HK-2 (cell line): ENCODE measurements at regions not wholly inside any gene's neighbourhood (a gene's known extent, or its start where the extent isn't known, plus 50 kb on each side); places are given as distances from the start of the nearest gene placed in this dataset.

Experiments
- DNase-seq: peaks from one replicate; pipeline ENCODE4 v3.0.0-alpha.2; 2018; ENCODE audit not compliant: unreplicated experiment

GRCh38 chr1:4312024-4312423, 342.4 kb upstream of the AJAP1 start:
- DNase-seq, result no peak

DNA sequence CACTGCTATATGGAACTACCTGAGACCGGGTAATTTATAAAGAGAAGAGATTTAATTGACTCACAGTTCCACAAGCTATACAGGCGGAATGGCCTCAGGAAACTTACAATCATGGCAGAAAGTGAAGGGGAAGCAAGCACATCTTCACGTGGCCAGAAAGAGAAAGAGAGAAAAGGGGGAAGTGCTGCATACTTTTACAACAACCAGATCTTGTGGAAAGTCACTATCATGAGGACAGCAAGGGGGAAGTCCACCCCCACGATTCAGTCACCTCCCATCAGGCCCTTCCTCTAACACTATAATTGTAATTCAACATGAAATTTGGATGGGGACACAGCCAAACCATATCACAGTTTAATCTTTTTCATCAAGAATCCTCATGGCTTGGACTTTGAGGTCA, 339.2 kb upstream of the AJAP1 start:
- DNase-seq, result no peak

- no peak for DNase-seq
Measured at GRCh38 chr1:4317207-4317606, 337.2 kb upstream of the AJAP1 start.

- no peak for DNase-seq
Measured at GRCh38 chr1:4318720-4319119, 335.7 kb upstream of the AJAP1 start.

DNA sequence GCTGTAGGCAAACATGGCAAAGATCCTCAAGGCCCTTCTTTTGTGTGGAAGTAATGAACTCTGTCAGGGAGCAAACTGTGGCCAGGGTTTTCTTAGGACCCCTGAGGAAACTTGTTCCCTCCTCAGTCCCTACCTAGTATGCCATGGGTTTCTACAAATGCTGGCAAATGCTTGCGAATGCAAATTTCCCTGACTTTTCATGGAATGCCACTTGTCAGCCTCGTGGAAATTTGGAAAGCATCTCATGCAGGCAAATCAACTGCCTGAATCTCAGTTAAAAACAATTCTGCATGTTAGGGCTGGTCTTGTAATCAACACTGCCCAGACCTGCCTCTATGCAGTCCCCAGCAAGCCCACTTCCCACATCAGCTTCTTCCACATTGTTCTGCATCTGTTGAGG, 334.9 kb upstream of the AJAP1 start:
- no peak for DNase-seq

DNA sequence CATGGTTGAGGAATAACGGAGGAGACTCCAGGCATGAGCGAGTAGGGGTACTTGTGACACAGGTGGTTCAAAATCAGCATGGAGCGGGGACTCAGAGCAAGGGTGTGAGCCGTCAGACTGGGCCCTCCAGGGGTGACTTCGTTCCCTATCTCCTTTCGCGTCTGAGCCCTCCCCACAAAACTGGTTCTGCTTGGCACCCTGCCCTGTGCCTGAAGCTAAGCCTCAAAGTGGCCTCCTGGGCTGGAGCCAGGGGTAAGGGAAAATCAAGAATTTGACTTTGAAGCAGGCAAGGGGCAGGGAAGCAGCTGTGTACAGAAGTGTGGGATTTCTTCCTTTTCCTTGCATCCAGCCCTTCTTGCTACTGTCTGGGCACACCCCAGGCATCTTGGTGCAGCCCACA, 331.5 kb upstream of the AJAP1 start:
- DNase-seq, result no peak

- no peak for DNase-seq
Measured at GRCh38 chr1:4323309-4323708, 331.1 kb upstream of the AJAP1 start.

DNA sequence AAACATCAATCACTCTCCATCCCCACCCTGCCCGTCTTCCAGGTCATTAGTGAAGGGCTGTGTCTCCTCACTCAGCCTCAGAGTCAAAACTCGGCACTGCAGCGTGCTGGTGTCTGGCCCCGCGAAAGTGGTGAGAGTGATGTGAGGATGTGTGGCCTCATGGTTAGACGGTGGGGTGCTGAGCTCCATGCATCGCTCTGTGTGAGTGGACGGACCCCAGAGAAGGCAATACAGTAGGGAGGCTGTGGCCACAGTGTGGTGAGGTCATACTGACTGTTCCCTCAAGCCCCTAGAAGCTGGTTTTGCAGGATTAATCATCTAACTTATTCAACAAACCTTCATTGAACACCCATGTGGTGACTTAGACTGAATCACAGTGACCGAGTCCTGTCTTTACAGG, 329.9 kb upstream of the AJAP1 start:
- DNase-seq, result no peak

DNA sequence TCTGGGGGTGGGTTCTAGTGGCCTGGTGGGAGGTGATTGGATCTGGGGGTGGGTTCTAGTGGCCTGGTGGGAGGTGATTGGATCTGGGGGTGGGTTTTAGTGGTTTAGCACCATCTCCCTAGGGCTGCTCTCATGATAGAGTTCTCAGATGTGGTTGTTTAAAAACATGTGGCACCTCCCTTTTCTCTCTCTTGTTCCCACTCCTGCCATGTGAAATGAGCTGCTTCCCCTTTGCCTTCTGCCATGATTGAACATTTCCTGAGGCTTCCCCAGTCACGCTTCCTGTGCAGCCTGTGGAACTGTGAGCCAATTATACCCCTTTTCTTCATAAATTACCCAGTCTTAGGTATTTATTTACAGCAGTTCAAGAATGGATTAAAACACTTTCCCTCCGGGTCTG, 327.3 kb upstream of the AJAP1 start:
- DNase-seq, result no peak

DNA sequence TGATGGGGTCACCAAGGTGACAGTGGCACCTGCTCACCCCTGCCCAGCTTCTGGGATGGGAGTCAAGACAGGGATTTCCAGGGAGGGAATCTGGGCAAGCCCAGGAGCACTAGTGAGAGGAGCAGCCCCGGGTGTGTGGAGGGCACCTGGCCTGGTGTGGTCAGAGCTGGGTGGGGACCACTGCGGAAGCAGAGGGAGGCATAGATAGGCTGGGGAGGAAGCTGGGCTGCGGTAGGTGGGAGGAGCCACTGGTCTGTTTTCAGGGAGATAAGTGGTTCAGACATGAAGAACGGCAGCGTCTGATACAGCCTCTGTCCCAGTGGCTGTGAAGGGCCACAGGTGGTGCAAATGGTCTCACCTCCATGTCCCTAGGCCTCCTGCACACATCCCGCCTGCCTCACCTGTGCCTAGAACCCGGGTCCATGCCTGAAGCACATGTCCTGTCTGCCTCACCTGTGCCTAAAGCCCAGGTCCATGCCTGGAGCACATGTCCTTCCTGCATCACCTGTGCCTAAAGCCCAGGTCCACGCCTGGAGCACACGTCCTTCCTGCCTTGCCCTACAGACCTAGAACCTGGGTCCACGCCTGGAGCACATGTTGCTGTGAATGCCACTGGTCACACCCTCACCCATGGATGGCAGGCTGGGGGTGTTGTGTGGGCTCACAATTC, 325.9 kb upstream of the AJAP1 start:
- no peak for DNase-seq

GRCh38 chr1:4330805-4331766, 323.3 kb upstream of the AJAP1 start:
- no peak for DNase-seq

DNA sequence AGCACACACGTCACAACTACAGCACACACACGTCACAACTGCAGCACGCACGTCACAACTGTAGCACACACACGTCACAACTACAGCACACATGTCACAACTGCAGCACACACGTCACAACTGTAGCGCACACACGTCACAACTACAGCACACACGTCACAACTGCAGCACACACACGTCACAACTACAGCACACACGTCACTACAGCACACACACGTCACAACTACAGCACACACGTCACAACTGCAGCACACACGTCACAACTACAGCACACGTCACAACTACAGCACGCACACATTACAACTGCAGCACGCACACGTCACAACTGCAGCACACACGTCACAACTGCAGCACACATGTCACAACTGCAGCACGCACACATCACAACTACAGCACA, 322.6 kb upstream of the AJAP1 start:
- no peak for DNase-seq

DNA sequence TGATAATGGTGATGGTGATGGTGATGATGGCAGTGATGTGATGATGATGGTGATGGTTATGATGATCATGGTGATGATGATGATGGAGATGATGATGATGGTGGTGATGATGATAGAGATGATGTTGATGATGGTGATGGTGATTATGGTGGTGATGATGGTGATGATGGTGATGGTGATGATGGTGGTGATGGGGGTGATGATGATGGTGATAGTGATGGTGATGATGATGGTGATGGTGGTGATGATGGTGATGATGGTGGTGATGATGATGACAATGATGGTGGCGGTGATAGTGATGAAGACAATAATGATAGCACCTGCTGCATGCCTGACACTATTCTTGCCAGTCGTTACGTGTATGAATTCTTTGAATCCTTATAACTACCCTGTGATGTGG, 317.9 kb upstream of the AJAP1 start:
- no peak for DNase-seq

DNA sequence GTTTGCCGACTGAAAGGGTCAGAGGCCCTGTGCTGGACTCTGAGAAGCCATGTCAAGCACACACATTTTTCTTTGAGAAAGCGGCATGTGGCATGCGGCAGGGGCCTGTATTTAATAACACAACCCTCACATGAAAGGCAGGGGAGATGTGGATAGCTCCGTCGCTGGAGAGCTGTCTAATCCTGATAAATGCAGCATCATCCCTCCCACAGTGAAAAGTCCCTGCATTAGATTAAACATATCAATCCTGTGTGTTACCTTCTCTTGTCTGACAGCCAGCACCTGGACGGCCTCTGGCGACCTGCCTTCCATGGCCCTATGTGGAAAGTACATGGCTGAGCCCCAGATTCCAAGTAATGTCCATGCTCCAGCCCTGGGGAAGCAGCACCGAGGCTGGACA, 313.0 kb upstream of the AJAP1 start:
- DNase-seq, result no peak

GRCh38 chr1:4344065-4344732, 310.2 kb upstream of the AJAP1 start:
- DNase-seq, result no peak

- DNase-seq, result no peak
Measured at GRCh38 chr1:4345094-4345493, 309.3 kb upstream of the AJAP1 start.

- no peak for DNase-seq
Measured at GRCh38 chr1:4346131-4346530, 308.3 kb upstream of the AJAP1 start.

DNA sequence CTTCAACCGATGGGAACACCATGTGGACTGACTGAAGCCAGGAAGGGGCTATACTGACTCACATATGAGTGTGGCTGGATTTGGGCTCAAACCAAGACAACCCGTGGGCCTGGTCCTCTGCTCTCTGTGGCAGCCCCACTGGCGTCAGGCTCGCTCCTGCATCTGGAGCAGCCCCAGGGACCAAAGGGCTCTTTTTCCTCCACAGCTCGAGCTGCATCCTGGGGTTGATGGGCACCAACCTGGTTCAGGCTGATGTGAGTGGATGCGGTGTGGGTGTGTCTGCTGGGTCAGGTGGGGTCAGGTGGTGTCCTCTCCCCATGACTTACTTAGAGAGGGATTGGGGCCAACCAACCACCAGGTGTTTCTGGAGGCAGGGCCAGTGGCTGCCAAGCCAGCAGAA, 303.0 kb upstream of the AJAP1 start:
- DNase-seq, result no peak

GRCh38 chr1:4353090-4353856, 301.1 kb upstream of the AJAP1 start:
- DNase-seq, result no peak

- DNase-seq, result no peak
Measured at GRCh38 chr1:4355839-4356238, 298.6 kb upstream of the AJAP1 start.

- DNase-seq, result no peak
Measured at GRCh38 chr1:4362314-4363044, 291.9 kb upstream of the AJAP1 start.
